ENCODE measurements at regions not wholly inside any gene's neighbourhood (a gene's known extent, or its start where the extent isn't known, plus 50 kb on each side); places are given as distances from the start of the nearest gene placed in this dataset.

DNA sequence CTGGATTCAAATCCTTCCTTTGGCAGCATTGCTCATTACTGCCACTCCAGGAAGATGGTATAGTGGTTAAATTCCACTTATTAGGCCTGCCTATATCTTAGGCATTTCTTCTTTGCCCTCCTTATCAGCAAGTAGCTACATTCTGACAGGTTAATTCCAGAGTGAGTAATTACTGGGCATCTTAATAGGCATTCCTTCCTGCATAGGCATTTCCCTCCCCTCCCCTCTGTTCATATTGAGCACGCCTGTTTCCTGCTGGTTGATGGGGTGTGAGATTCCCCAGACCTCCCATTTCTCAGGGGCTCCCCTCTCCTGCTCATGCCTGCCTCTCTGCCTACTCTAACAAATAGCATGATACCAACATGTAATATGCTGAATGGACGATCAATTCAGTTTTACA, 305.9 kb downstream of the CYLC2 start:
- H3K4me3 Mint-ChIP-seq, result no peak overlapping the region
- H3K36me3 ChIP-seq (replicated peaks in 1 of 2; ENCODE audit: control insufficient read depth in 1 of 2, insufficient read depth in 2 of 2, low read length in 2 of 2), result no peaks in the 10 kb centered on the region
- H4K20me1 ChIP-seq (ENCODE audit: insufficient read depth, low read length), result no peaks in the 10 kb centered on the region
- no peaks in the 10 kb centered on the region for H3K4me1 ChIP-seq (ENCODE audit: control insufficient read depth in 1 of 2, insufficient read depth in 2 of 2, low read length in 2 of 2)
- H3K9me3 ChIP-seq (replicated peaks in 1 of 2; ENCODE audit: control insufficient read depth in 1 of 2, insufficient read depth in 1 of 2, low read length in 2 of 2), result peaks cover 4 to 7% of the 10 kb centered on the region in 2 donors
- intact Hi-C loops (cut with micrococcal nuclease), result no loop called here
- H3K36me3 Mint-ChIP-seq, result no peaks in the 10 kb centered on the region
- no peak overlapping the region for H3K4me3 ChIP-seq (replicated peaks in 1 of 3; ENCODE audit: low read depth in 2 of 3, low read length in 3 of 3)
- no peaks in the 10 kb centered on the region for H3K79me2 ChIP-seq (ENCODE audit: insufficient read depth, low read length)
- no peak overlapping the region for H3K9ac ChIP-seq (ENCODE audit: insufficient read depth, low read length, poor library complexity, severe bottlenecking)
- H2AFZ ChIP-seq (ENCODE audit: insufficient read depth, low read depth, low read length, poor library complexity, severe bottlenecking), result no peak overlapping the region
- no CpG with 5 or more reads among the region's 2 CpGs for WGBS (ENCODE audit: insufficient coverage)
- no peak for TF ChIP-seq CTCF (IDR thresholded peaks at IDR 0.05)
- peaks cover 0 to 4% (median 3%) of the 10 kb centered on the region in 7 donors for H3K9me3 Mint-ChIP-seq
- DNase-seq, result no peak
- no peak overlapping the region for H3K27ac ChIP-seq (ENCODE audit: low read depth in 1 of 2, low read length in 2 of 2)
- H3K27me3 ChIP-seq (ENCODE audit: control insufficient read depth in 2 of 2, insufficient read depth in 2 of 2, low read length in 2 of 2), result no peaks in the 10 kb centered on the region
- no peak overlapping the region for H3K4me2 ChIP-seq (replicated peaks; ENCODE audit: extremely low read depth, low read length, poor library complexity, severe bottlenecking)
- H3K4me1 Mint-ChIP-seq, result no peaks in the 10 kb centered on the region
- H3K27me3 Mint-ChIP-seq (ENCODE audit: low read depth in 3 of 3), result peaks cover 0 to 3% (median 0%) of the 10 kb centered on the region in 3 donors
- no peak overlapping the region for H3K27ac Mint-ChIP-seq

DNA sequence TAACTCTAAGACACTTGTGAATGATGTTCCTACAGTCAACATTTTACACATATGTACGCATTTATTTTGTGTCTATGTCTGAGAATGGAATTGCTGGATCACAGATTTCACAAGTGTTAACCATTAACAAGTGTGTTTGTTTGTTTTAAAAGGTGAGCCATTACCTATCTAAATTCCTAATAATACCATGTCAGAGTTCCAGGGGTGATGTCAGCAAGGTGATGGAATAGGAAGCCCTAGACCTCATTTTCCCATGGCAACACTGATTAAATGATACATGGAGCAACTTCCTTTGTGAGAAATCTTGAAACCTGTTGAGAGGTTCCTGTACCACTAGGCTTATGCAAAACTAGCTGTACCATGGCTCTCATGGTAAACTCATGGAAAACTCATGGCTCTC, 309.7 kb downstream of the CYLC2 start:
- H3K4me1 ChIP-seq (ENCODE audit: control insufficient read depth in 1 of 2, insufficient read depth in 2 of 2, low read length in 2 of 2), result no peaks in the 10 kb centered on the region
- H3K4me2 ChIP-seq (replicated peaks; ENCODE audit: extremely low read depth, low read length, poor library complexity, severe bottlenecking), result no peak overlapping the region
- no peaks in the 10 kb centered on the region for H3K27me3 ChIP-seq (ENCODE audit: control insufficient read depth in 2 of 2, insufficient read depth in 2 of 2, low read length in 2 of 2)
- no peak overlapping the region for H2AFZ ChIP-seq (ENCODE audit: insufficient read depth, low read depth, low read length, poor library complexity, severe bottlenecking)
- Mint-ChIP-seq H3K27me3 (ENCODE audit: low read depth in 3 of 3) (no peaks in the 10 kb centered on the region), H3K27ac (no peak overlapping the region), H3K4me3 (no peak overlapping the region), H3K36me3 (no peaks in the 10 kb centered on the region), H3K9me3 (peaks cover 0 to 4% (median 4%) of the 10 kb centered on the region in 7 donors), H3K4me1 (no peaks in the 10 kb centered on the region)
- H4K20me1 ChIP-seq (ENCODE audit: insufficient read depth, low read length), result no peaks in the 10 kb centered on the region
- no peak overlapping the region for H3K4me3 ChIP-seq (replicated peaks in 1 of 3; ENCODE audit: low read depth in 2 of 3, low read length in 3 of 3)
- TF ChIP-seq CTCF (IDR thresholded peaks at IDR 0.05), result no peak
- no peak for DNase-seq
- H3K79me2 ChIP-seq (ENCODE audit: insufficient read depth, low read length), result no peaks in the 10 kb centered on the region
- no peaks in the 10 kb centered on the region for H3K36me3 ChIP-seq (replicated peaks in 1 of 2; ENCODE audit: control insufficient read depth in 1 of 2, insufficient read depth in 2 of 2, low read length in 2 of 2)
- WGBS (ENCODE audit: insufficient coverage), result no CpG with 5 or more reads among the region's 1 CpG
- peaks cover 4 to 7% of the 10 kb centered on the region in 2 donors for H3K9me3 ChIP-seq (replicated peaks in 1 of 2; ENCODE audit: control insufficient read depth in 1 of 2, insufficient read depth in 1 of 2, low read length in 2 of 2)
- no peak overlapping the region for H3K27ac ChIP-seq (ENCODE audit: low read depth in 1 of 2, low read length in 2 of 2)
- intact Hi-C loops (cut with micrococcal nuclease), result no loop called here
- H3K9ac ChIP-seq (ENCODE audit: insufficient read depth, low read length, poor library complexity, severe bottlenecking), result no peak overlapping the region
